DMS114 treated with DMSO at 0.1 percent for 48 hours (cell line): ENCODE measurements at regions not wholly inside any gene's neighbourhood (a gene's known extent, or its start where the extent isn't known, plus 50 kb on each side); places are given as distances from the start of the nearest gene placed in this dataset.

ENCODE experiments used
- DNase-seq: peaks from one replicate; lab custom pipeline; 2025; ENCODE audit not compliant: unreplicated experiment; lab: John Stamatoyannopoulos, UW

DNA sequence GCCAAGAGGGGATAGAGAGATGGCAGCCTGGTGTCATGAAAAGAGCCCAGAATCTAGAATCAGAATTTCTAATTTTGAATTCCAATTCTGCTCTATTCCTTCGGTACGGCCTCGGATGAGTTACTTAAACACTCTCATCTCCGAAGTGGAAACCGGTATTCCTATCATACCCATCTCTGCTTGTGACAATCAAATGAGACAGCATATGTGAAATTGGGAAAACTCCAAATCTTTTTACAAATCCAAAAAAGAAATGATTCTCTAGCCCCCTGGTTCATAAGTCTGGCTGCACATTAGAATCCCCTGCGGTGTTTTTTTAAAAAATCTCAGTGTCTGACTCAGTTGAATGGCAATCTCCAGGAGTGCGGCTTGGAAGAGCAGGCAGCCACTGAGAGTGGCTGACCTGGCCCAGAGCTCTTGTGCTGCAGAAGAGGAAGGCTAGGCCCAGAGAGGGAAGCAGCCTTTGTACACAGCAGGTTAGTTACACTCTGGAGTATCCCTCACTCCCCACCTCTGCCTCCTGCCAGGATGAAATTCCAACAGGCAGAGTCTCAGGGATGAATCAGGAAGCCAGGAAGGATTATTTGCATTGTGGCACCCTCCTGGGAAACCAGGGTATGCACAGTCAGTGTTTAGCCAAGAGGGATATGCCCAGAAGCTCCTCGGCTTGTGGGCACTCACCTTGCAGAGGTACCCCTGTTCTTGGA lies 93.6 kb upstream of the ISX start:
- no peak for DNase-seq

DNA sequence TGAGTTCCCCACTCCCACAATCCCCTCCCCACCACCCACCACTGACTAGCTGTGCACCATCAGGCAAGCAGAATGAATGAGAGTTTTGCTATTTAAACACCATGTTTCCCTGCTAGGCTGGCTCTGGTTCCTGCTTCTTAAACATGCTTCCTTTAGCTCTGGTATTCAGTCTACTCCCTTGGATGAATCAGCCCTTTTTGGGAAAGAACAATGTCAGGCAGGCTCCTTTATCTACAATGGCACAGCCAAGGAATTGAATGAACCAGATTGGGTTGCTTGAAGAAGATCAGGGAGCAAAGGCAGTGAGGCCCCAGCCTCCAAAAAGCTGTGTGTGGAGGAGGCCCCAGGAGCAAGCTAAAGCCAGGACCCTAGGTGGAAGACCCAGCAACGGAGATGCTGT lies 92.9 kb upstream of the ISX start:
- no peak for DNase-seq

DNA sequence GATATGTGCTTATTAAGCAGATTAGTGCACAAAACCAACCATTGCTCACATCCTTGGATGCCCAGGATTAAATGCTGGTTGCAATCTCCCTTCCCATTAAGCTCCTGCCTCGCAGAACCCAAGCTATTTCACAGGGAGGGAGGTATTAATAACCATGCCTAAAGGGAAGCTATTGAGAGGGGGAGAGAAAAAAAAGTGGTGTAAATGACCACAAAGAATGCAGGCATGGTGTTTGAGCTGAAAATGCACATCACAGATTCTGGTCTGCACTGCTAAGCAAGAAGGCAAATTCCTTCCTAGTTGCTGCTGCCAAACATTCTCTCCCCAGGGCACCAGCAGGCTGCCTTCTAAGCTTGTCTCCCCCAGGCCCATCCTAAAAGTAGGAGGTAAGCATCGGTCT lies 92.0 kb upstream of the ISX start:
- no peak for DNase-seq

DNA sequence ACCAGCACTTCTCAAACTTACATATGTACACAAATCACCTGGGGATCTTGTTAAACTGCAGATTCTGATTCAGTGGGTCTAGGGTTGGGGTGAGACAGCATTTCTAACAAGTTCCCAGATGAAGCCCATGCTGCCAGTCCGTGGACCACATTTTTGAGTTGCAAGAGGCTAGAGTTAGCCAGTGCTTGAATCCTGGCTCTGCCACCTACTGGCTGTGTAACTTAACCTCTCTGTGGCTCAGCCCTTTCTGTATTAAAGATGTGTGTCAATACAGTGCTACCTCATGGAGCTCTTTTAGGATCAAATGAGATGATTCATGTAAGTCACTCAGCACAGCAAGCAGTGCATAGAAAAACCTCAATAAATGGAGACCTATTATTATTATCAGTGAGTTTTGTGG lies 90.2 kb upstream of the ISX start:
- DNase-seq, result no peak

DNA sequence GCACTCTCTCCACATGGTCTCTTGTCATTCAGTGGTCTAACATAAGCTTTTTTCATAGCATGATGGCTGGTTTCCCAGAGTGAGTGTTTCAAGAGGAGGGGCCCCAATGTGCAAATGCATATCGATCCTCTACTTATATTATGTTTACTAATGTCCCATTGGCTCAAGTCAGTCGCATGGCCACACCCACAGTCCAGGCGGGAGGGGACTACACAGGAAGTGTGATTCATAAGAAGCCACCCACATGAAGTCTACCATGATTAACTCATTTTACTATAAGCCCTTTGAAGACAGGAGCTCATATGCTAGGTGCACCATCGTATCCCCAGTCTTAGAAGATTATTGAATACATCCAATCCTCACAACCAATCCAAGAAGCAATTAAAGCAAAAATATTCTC lies 89.5 kb upstream of the ISX start:
- no peak for DNase-seq

DNA sequence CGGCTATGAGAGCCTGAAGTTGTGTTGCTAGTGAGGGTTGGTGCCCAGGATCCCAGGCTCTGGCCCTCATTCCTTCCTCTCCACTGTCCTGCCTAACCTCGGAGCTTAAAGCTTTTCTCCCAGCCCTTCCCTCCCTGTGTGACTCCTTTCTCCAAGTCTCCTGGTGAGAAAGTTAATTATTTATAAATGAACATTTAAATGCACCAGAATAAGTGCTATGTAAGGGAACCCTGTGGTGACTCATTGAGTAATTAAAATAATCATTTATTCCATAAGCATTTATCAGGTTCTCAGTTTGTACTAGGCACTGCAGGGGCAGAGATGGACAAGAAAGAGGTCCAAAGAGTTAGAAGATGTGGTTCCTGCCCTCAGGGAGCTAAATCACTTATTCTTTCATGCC lies 89.1 kb upstream of the ISX start:
- no peak for DNase-seq

DNA sequence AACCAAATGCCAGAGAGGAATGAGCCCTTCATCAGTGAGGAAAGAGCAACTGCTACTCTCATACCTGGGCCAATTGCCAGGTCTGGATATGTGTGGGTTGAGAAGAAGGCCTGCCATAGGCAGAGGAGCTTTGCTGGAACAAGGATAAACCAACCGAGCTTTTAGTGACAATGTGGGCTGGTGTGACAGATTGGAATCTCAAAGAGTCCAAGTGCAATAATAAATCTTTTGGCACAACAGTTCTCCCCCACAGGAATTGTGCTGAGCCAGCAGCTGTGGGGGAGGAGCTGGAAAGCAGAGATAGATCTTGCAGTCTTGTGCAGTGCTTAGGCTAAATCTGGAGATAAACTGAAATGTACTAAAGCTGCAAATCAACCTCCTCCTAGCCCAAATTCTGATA lies 79.4 kb upstream of the ISX start:
- no peak for DNase-seq

DNA sequence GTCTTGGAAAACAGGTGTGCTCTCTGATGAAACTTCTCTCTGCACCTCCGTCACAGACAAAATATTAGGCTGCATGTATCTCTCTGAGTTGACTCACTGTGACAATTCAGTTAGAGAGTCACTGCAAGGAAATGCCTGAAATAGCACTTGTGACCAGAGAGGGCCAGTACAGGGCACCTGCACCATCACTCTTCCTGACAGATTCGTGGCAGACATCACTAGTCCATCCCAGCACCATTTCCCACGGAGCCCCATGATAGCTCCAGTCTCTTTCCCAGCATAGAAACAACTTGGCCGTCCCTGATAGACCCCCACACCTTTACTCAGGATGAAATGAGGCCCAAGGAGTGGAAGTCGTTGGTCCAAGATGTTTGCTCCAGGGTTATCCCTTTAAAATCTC lies 73.3 kb upstream of the ISX start:
- DNase-seq, result no peak

DNA sequence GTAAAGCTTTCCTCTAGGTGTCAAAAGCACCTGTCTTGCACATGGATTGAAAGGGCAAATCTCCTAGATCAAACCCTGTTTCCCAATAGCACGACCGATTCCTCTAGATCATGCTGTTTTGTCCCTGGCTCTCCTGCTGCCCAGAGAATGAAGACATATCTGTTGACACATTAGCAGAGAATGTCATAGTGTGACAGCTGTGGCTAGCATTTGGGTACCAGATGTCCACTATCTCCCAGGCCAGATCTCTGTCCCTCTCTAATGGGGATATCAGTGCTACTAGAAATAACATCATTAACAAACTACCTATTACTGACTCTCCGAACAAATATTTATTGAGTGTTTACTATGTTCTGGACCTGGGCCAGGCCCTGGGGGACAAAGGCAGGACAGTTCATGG lies 72.4 kb upstream of the ISX start:
- no peak for DNase-seq

DNA sequence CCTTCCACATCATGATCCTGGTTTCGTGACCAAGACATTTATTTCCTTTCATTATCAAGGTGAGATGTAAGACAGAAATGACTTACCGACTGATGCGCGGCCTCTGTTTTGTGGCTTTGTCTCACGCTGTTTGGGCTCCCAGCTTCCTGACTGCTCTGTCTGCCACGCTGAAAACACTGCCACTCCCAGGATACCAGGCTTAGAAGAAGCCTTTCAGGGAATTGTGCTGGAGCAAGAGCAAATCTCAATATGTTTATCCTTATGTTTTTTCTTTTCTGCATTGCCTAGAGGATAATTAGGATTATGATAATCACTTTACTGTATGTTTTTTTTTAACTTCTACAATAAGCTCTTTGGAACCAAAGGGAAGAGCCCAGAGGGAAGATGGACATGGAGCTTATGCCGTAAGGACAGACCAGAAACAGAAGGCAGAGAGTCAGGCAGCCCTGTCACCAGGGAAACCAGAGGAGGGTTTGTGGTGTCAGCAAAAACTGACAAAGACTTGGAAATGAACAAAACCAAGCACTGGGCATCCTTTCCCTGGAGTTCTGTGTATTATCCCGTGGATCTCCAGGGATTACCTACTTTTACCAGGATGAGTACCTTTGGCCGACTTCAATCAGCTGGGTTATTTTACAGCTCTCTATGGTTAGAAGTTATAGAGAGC lies 68.2 kb upstream of the ISX start:
- DNase-seq, result no peak

DNA sequence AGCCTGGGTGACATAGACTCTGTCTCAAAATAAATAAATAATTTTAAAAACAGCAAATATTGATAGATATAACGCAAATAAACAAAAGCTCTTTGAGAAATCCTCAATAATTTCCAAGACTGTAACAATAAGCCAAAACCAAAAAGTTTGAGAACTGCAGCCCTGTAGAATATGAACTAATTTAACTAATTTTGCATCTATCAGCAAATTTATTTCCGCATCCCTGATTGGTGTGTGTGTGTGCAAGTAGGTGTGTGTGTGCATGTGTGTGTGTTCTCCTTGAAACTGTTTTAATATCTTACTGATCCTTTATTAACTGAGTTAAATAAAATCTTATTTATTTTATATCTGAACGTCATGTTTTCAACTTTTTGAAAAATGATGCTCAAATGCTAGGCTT lies 67.0 kb upstream of the ISX start:
- DNase-seq, result no peak

DNA sequence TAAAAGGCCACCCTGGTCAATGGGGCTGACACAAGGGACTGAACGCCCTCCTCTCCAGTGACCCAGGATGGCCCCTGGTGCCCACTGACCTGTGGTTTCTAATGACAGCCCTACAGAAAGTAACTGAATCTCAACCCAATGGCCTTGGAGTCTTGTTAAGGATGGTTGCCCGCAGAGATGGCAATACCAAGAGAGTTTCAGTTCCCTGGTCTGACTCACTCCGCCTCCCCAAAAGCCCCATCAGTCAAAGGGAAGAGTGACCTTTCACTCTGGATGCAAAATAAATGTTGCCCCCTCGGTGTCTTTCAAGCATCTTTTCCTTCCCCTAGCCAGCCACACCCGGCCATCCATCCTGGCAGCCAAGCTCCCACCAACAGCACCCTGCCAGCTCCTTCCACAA lies 57.7 kb upstream of the ISX start:
- no peak for DNase-seq

DNA sequence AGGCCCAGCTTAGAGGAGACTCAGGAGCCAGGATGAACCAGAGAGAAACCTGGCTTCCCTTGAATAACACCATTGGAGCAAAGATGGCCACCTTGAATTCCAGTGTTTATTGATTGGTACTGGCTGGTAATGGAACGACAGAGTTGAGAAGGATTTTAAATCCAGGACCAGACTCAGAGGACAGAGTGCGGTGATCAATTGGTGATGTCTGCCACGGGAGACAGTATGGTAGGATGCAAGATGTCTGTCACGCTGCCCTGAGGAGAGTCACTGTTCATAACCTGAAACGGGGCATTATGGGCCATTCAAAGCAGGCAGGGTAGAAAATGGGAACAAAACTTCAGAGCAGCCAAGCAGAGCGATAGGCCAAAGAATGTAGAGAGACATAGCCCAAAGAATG lies 55.4 kb upstream of the ISX start:
- no peak for DNase-seq

DNA sequence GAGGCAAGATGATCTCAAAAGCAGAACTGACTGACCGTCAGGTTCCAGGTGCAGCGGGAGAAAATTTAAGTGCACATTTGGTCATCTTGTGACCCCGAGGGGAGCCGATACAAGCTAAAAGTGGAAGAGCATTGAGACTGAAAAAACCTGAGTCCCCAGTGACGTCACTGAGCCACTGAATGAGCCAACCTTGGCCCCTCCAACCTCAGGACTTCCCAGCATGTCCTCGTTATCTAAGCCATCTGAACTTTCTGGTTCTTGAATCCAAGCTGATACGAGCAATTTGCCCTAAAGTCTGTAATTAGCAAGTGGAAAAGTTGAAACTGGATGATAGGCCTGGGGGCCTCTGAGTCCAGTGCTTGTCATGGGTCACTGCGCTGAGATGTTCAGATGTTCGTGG lies 51.1 kb upstream of the ISX start:
- no peak for DNase-seq
